Liver (tissue), 8 donors: ENCODE measurements at regions not wholly inside any gene's neighbourhood (a gene's known extent, or its start where the extent isn't known, plus 50 kb on each side); places are given as distances from the start of the nearest gene placed in this dataset.

ENCODE experiments used
- DNase-seq: peaks from one replicate; pipeline ENCODE4 v3.0.0-alpha.2; 2017; ENCODE audit warnings: low spot score
- H3K27ac ChIP-seq, 2 donors: one replicate each; pipeline ENCODE4 v1.7.0; 2013; ENCODE audit warnings: inconsistent platforms in 2 of 2, low read length in 2 of 2, control low read depth in 1 of 2, low read depth in 1 of 2, mild to moderate bottlenecking in 1 of 2
- H3K27me3 ChIP-seq, 4 donors: one replicate each; pipeline versions ENCODE4 v1.6.1 to v1.7.0; 2013; ENCODE audit warnings: low read length in 3 of 4, inconsistent platforms in 1 of 4, mild to moderate bottlenecking in 1 of 4, moderate library complexity in 1 of 4; ENCODE audit not compliant: control insufficient read depth in 4 of 4, insufficient read depth in 4 of 4
- H3K36me3 ChIP-seq, 4 donors: one replicate each; pipeline versions ENCODE4 v1.6.1 to v1.7.0; 2013; ENCODE audit warnings: low read length in 3 of 4, mild to moderate bottlenecking in 3 of 4, low read depth in 1 of 4, moderate library complexity in 1 of 4; ENCODE audit not compliant: control insufficient read depth in 4 of 4, insufficient read depth in 3 of 4
- H3K4me1 ChIP-seq, 4 donors: one replicate each; pipeline versions ENCODE4 v1.6.1 to v1.7.0; 2013; ENCODE audit warnings: low read length in 3 of 4, mild to moderate bottlenecking in 3 of 4, moderate library complexity in 1 of 4; ENCODE audit not compliant: control insufficient read depth in 4 of 4, insufficient read depth in 4 of 4
- H3K4me3 ChIP-seq, 3 donors: one replicate each; pipeline versions ENCODE4 v1.6.1 to v1.7.0; 2013; ENCODE audit warnings: low read length in 3 of 3, control low read depth in 1 of 3, low read depth in 1 of 3, mild to moderate bottlenecking in 1 of 3
- H3K9ac ChIP-seq, 2 donors: one replicate each; pipeline ENCODE4 v1.7.0; 2013; ENCODE audit warnings: low read length in 2 of 2, mild to moderate bottlenecking in 2 of 2, moderate library complexity in 2 of 2, control low read depth in 1 of 2, low read depth in 1 of 2
- H3K9me3 ChIP-seq, 4 donors: one replicate each; pipeline versions ENCODE4 v1.6.1 to v1.7.0; 2013; ENCODE audit warnings: low read length in 3 of 4; ENCODE audit not compliant: control insufficient read depth in 4 of 4
- ATF3 ChIP-seq: IDR thresholded peaks from 2 replicates; pipeline ENCODE4 v1.6.1; 2016; ENCODE audit warnings: antibody characterized with exemption
- CTCF ChIP-seq: fragments of 150-350 bp; IDR thresholded peaks from 2 replicates; pipeline ENCODE4 v1.5.1; 2017; ENCODE audit warnings: improper control_type of control experiment, low read depth, low read length; ENCODE audit not compliant: missing input control
- FOXA1 ChIP-seq: IDR thresholded peaks from 2 replicates; pipeline ENCODE4 v1.6.1; 2016; ENCODE audit warnings: antibody characterized with exemption
- GABPA ChIP-seq, 2 donors: IDR thresholded peaks in 1 of 2; conservative IDR thresholded peaks in 1 of 2; 2 replicates each; pipeline ENCODE4 v1.6.1; 2016; ENCODE audit warnings: antibody characterized with exemption in 2 of 2, mild to moderate bottlenecking in 1 of 2, moderate library complexity in 1 of 2
- JUND ChIP-seq, 2 donors: IDR thresholded peaks; 2 replicates each; pipeline ENCODE4 v1.6.1; 2016; ENCODE audit warnings: antibody characterized with exemption in 2 of 2
- MAX ChIP-seq: IDR thresholded peaks from 2 replicates; pipeline ENCODE4 v1.6.1; 2016; ENCODE audit warnings: antibody characterized with exemption
- NR2F2 ChIP-seq: IDR thresholded peaks from 2 replicates; pipeline ENCODE4 v1.6.1; 2016; ENCODE audit warnings: antibody characterized with exemption
- RAD21 ChIP-seq, 2 donors: IDR thresholded peaks; 2 replicates each; pipeline ENCODE4 v1.6.1; 2016; ENCODE audit warnings: antibody characterized with exemption in 2 of 2, mild to moderate bottlenecking in 2 of 2
- REST ChIP-seq: IDR thresholded peaks from 2 replicates; pipeline ENCODE4 v1.6.1; 2016; ENCODE audit warnings: antibody characterized with exemption, mild to moderate bottlenecking
- TAF1 ChIP-seq: conservative IDR thresholded peaks from 2 replicates; pipeline ENCODE4 v1.6.1; 2016; ENCODE audit warnings: antibody characterized with exemption, mild to moderate bottlenecking
- YY1 ChIP-seq: IDR thresholded peaks from 2 replicates; pipeline ENCODE4 v1.6.1; 2016; ENCODE audit warnings: antibody characterized with exemption, mild to moderate bottlenecking
- ZBTB33 ChIP-seq: IDR thresholded peaks from 2 replicates; pipeline ENCODE4 v1.6.1; 2016; ENCODE audit warnings: antibody characterized with exemption
- WGBS: extraction: QIAGEN DNeasy Blood & Tissue Kit; methylation state at CpG from one replicate; pipeline ENCODE4 v1.1.7; 2013; 5-methylcytosine and 5-hydroxymethylcytosine counted together
- donor health status: healthy.
- donor health status: healthy.
- donor health status: healthy.
- donor health status: healthy.
- donor health status: healthy.

GRCh38 chr21:16427587-16428087 is 697.9 kb downstream of the USP25 start:
- no peak for DNase-seq
- Histone ChIP-seq H3K36me3 (no peaks in the 10 kb centered on the region), H3K4me3 (no peak overlapping the region), H3K4me1 (peaks cover 0 to 24% (median 3%) of the 10 kb centered on the region in 4 donors), H3K9ac (no peak overlapping the region), H3K27ac (no peak overlapping the region), H3K9me3 (no peaks in the 10 kb centered on the region), H3K27me3 (no peaks in the 10 kb centered on the region)
- no peak for TF ChIP-seq MAX
- no peak for TF ChIP-seq FOXA1
- TF ChIP-seq CTCF = no peak
- no peak for TF ChIP-seq JUND (IDR thresholded peaks at IDR 0.05)
- no peak for TF ChIP-seq NR2F2
- 94% methylated on average over 3 of the region's 3 CpGs for WGBS

GRCh38 chr21:16437586-16437985 is 707.8 kb downstream of the USP25 start:
- H3K27ac ChIP-seq = no peak overlapping the region
- no peak overlapping the region for H3K4me3 ChIP-seq
- no peaks in the 10 kb centered on the region for H3K27me3 ChIP-seq
- WGBS = 76% methylated on average over 1 of the region's 1 CpG
- DNase-seq = no peak
- no peak overlapping the region for H3K9ac ChIP-seq
- H3K9me3 ChIP-seq = no peaks in the 10 kb centered on the region
- H3K4me1 ChIP-seq = peaks cover 0 to 9% (median 4%) of the 10 kb centered on the region in 4 donors
- no peaks in the 10 kb centered on the region for H3K36me3 ChIP-seq
- TF ChIP-seq TAF1 = no peak
- TF ChIP-seq JUND (IDR thresholded peaks at IDR 0.05) = no peak
- no peak for TF ChIP-seq ZBTB33
- no peak for TF ChIP-seq GABPA (IDR thresholded peaks at IDR 0.05 in 1 of 2, conservative IDR thresholded peaks at IDR 0.05 in 1 of 2)
- no peak for TF ChIP-seq YY1
- TF ChIP-seq FOXA1 = no peak

GRCh38 chr21:16438761-16439160 is 709.0 kb downstream of the USP25 start:
- DNase-seq = no peak
- 95% methylated on average over 1 of the region's 1 CpG for WGBS
- Histone ChIP-seq H3K9me3 (no peaks in the 10 kb centered on the region), H3K4me1 (peaks cover 0 to 9% (median 4%) of the 10 kb centered on the region in 4 donors), H3K36me3 (no peaks in the 10 kb centered on the region), H3K9ac (no peak overlapping the region), H3K4me3 (no peak overlapping the region), H3K27ac (no peak overlapping the region), H3K27me3 (no peaks in the 10 kb centered on the region)
- TF ChIP-seq FOXA1 (no peak), RAD21 (IDR thresholded peaks at IDR 0.05) (no peak), ATF3 (no peak), JUND (IDR thresholded peaks at IDR 0.05) (no peak), REST (no peak)
